ENCODE measurements at regions not wholly inside any gene's neighbourhood (a gene's known extent, or its start where the extent isn't known, plus 50 kb on each side); places are given as distances from the start of the nearest gene placed in this dataset.

DNA sequence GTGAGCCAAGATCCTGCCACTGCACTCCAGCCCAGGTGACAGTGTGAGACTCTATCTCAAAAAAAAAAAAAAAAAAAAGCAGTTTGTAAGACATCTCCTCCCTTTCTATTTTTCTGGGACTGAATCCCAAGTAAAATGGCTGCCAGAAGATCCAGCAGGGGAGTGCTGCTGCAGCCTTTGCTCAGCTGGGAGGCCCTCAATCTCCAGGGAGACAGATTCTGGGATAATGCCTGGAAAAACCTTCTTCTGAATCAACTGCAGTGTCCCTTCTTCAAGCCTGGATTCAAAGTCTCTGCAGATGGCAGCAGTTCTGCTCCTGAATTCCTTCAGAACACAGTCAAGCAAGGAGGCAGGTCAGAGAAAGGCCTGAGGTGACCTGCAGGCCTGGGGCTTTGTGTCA is 191.0 kb upstream of the NRIP1 start:
- DNase-seq, result no peak

DNA sequence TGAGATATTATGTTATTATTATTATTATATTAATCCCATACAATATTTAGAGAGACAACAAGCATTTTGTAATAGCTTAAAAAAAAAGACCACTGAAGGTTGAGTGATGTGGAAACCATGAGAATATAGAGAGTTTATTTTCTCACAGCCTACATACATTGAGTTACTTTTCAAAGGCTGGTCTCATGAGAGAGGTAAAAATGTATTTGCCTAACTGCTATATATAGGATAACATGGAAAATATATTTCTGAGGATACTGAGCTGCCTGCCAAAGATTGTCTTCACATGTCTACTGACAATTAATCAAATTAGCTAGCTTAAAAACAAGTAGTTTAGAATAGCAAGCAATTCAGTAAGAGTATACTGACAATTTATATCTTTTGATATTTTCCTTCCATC is 192.2 kb upstream of the NRIP1 start:
- in situ Hi-C loops (cut with HindIII; ENCODE audit: low pct_ligation_motif_present, low pct_unique_long_range_greater_than_20kb, low sequenced_read_pairs), result no loop called here
- DNase-seq, result no peak

More for the DNA sequence above, 191.0 kb upstream of the NRIP1 start:
- in situ Hi-C loops (cut with HindIII; ENCODE audit: low pct_ligation_motif_present, low pct_unique_long_range_greater_than_20kb, low sequenced_read_pairs), result no loop called here

DNA sequence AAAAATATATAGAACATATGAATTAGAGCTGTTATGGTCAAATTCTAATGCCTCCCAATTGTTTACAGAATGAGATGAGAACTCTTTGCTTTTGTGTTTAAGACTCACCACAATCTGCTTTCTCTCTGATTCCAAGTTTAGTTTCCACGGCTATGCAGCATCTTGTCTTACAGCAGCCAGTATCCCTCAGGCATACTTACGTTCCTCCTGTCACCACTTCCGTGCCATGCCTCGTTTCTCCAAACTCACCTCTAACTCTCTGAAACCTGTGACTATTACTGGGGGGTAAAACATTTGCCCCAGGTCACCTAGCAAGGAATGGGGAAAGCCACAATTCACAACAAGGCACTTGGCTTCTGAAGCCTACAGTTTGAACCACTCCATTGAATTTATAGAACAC is 192.8 kb upstream of the NRIP1 start:
- no peak for DNase-seq
- in situ Hi-C loops (cut with HindIII; ENCODE audit: low pct_ligation_motif_present, low pct_unique_long_range_greater_than_20kb, low sequenced_read_pairs), result no loop called here

DNA sequence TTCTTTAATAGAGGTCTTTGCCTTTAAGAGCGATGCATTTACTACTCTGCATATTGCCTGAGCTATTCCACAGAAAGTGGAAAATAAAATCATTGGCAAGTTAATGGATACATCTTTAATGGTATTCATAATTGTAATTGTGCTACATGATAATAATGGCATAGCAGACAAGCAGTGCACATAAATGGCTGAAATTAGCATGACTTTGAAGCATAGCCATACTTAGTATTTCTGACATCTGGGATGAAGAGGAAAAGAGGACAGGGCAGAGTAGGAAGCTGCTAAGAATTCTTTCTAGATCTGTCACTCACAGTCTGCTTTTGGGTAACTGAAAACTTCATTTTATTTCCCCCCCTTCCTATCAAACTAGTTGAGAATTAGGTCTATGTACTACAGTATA is 195.0 kb upstream of the NRIP1 start:
- in situ Hi-C loops (cut with HindIII; ENCODE audit: low pct_ligation_motif_present, low pct_unique_long_range_greater_than_20kb, low sequenced_read_pairs), result no loop called here
- no peak for DNase-seq

DNA sequence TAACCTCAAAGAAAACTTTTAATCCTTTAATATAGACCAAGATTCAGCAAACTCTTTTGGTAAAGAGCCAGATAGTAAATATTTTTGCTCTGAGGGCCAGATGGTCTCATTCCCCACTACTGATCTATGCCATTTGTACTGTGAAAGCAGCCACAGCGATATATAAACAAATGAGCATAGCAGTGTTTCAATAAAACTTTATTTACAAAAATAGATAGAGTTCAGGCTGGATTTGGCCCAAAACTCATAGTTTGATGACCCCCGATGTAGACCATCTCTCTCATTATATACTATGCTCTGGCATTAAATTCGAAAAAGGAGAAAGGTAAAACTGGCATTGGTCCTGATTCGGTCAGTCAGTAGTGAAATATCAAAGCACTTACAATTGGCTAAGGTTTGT is 195.8 kb upstream of the NRIP1 start:
- DNase-seq, result no peak
- in situ Hi-C loops (cut with HindIII; ENCODE audit: low pct_ligation_motif_present, low pct_unique_long_range_greater_than_20kb, low sequenced_read_pairs), result no loop called here

DNA sequence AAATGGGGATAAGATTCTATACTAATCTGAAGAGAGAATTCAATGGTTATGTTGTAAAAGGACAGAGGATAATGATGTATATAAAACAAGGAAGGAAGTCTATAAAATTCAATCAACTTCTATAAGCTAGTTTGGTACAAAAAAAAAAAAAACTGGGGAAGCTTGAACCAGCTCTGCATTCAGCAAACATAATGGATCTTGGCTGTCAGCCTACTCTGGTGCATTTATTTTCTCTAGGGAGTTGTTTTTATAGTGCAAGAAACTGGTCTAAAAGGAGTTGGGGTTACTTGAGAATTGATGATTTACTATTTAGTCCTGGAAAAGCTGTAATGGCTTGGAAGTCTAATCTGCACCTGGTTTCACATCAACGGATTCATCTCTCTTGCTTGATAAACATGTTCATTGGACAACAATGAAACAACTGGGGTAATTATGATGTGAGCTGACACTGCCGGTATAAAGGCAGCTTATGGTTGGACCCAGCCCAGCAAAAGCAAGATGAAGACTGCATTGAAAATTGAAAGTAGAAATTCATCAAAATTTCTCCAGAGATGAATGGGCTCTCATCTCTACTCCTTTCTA is 199.4 kb upstream of the NRIP1 start:
- no peak for DNase-seq
- in situ Hi-C loops (cut with HindIII; ENCODE audit: low pct_ligation_motif_present, low pct_unique_long_range_greater_than_20kb, low sequenced_read_pairs), result no loop called here

DNA sequence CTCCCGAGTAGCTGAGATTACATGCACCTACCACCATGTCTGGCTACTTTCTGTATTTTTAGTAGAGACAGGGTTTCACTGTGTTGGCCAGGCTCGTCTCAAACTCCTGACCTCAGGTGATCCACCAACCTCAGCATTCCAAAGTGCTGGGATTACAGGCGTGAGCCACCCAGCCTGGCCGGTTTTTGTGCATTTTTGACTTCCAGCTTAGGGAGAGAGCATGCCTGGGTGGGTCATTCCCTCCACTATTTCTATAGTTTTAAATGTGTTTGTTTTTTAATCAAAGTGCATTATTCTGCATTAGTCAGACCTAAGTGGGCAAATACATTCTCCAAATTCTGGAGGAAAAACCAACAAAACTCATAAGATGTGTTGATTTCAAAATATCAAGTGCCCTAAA is 207.4 kb upstream of the NRIP1 start:
- in situ Hi-C loops (cut with HindIII; ENCODE audit: low pct_ligation_motif_present, low pct_unique_long_range_greater_than_20kb, low sequenced_read_pairs), result no loop called here
- no peak for DNase-seq

DNA sequence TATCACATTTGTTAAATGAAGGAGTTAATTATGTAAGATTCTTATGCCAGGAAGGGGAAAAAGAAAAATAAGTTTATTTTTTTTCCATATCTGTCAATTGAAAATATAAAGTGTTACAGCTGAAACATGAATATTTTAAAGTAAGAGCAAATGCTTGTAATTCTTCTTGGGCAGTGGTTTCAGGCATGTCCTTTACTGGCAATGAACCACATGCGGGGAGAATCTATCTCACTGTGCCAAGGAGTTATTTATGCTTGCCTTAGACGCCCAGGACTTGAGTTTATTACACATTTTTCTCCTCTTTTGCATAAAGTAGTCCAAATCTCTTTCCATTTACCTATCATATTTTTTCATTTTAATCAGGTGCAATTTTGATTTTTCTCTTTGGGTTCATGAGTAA is 207.8 kb upstream of the NRIP1 start:
- in situ Hi-C loops (cut with HindIII; ENCODE audit: low pct_ligation_motif_present, low pct_unique_long_range_greater_than_20kb, low sequenced_read_pairs), result no loop called here
- no peak for DNase-seq

DNA sequence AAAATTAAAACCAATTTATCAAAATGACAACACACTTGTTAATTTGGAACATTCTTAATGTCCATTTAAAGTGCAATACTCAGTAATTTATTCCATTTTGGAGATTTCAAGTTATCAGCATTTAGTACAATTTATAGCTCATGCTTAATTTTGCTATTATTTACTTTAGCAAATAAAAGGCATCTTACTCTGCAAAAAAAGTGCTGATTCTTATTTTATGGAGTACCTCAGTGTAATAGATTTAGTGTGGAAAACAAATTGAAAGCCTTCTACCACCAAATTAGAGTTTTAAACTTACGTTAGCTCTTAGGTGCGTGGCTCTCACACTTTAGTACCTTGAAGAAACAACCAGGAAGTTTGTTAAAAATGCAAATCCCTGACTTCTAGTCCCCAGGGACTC is 208.4 kb upstream of the NRIP1 start:
- DNase-seq, result no peak
- in situ Hi-C loops (cut with HindIII; ENCODE audit: low pct_ligation_motif_present, low pct_unique_long_range_greater_than_20kb, low sequenced_read_pairs), result no loop called here

DNA sequence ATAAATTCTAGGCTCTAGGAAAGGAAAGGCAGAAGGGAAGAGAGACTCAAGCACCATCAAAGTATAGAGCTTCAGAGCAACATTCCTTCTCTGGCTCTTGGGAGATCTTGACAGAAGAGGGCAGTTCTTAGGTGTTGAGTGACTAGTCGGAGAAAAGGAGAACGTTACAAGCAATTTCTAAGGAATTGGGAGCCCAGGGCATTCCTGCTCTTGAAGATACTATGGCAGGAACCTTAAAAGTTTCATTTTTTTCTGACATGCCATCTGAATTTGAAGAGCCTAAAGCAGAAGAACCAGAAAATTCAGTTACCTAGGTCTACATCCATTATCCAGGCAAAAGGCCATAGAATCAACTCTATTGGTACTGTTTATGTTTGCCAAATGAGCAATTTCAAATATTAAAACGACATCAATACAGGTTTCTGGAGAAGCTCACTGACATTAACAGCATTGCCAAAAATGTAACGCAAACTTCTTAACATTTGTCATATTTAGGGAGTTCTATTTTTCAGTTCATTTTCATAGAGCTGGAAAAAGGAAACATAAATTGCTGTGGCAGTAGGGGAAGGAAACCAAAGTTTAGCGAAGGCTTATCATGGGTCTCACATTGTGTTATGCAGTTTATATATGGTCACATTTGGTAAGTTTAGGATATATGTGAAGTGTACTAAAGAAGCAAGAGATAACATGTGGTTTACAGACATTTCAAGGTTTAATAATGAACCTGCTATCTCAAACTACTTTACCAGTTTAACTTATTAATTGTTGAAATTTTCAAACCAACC is 210.1 kb upstream of the NRIP1 start:
- in situ Hi-C loops (cut with HindIII; ENCODE audit: low pct_ligation_motif_present, low pct_unique_long_range_greater_than_20kb, low sequenced_read_pairs), result no loop called here

DNA sequence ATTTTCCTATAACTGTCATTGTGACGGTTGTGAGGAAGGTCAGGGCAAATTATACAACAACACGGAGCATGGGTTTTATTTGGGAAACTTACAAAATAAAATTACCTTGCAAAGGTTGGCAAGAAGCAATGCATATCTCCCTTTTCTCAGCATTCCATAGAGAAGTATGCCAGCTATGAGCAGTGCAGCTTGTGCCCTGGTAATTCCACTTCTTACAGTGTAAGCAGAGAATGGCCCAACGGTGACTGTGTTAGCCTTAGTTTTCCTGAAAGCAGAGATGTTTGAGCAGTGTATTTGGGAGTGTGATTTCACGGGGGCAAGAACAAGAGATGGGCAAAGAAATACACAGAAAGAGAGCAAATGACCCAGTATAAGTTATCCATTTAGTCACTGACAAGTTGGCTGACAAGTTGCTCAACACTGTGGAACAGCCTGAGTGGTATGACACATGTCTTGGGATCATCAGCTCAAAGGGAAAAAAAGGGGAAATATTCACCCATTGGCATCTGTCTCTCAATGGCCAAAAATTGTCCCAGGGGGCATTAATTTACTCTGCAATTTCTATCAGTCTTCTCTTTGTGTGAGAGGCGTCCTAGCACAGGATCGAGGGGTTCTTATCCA is 210.9 kb upstream of the NRIP1 start:
- in situ Hi-C loops (cut with HindIII; ENCODE audit: low pct_ligation_motif_present, low pct_unique_long_range_greater_than_20kb, low sequenced_read_pairs), result no loop called here

More for the DNA sequence above, 210.1 kb upstream of the NRIP1 start:
- DNase-seq, result no peak

DNA sequence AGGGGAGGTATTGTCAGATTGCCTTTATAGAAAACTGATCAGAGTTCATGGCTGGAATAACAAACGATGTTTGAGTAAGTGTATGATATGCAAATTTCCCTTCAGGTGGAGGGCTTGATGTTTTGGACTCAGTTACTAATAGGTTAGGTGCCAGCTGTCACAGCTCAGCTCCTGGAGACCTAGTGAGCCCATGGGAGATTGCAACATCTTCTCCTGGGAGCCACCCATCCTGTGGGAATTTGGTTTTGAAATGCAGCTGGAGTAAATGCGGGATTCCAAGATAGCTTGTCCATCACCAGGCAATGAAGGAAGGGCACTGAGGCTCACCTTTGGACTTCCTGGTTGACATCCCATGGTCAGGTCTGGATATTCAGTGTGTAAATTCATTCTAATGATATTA is 211.4 kb upstream of the NRIP1 start:
- in situ Hi-C loops (cut with HindIII; ENCODE audit: low pct_ligation_motif_present, low pct_unique_long_range_greater_than_20kb, low sequenced_read_pairs), result no loop called here
- no peak for DNase-seq

More for the DNA sequence above, 210.9 kb upstream of the NRIP1 start:
- DNase-seq, result no peak

DNA sequence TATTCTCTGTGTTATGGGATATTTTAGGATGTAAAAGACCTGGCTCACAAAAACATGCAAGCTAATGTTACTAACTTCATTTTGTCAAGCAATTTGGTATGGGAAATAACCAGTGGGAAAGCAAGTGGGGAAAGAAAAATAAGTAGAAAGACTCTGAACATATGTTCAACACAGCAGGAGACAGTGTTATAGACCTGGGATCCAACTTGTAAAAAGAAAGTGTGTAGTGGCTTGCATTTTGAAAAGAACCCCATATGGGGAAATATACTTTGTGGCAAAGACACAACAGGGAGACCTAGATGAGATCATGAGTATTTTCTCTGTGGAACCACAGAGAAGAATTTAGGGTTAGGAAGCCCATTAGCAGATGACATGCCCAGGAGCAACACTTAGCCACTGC is 212.7 kb upstream of the NRIP1 start:
- in situ Hi-C loops (cut with HindIII; ENCODE audit: low pct_ligation_motif_present, low pct_unique_long_range_greater_than_20kb, low sequenced_read_pairs), result no loop called here
- DNase-seq, result no peak

DNA sequence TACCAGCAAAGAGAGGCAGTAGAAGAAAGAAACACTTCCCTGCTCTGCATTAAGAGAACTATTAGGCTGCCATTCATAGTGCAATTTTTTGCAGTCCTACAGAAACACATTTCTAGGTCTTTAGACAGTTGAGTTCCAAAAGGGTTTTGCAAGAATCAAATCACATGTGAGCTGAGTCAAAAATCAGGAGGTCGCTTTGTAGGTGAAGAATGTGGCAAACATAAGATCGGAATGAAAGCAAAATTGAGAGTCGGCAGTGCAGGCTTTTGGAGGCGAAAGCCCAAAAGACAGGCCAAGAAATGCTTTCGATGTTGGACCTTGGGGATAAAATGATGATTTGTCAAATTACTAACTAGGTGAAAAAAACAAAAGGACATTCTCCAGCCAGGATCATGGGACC is 213.5 kb upstream of the NRIP1 start:
- DNase-seq, result no peak
- in situ Hi-C loops (cut with HindIII; ENCODE audit: low pct_ligation_motif_present, low pct_unique_long_range_greater_than_20kb, low sequenced_read_pairs), result no loop called here

DNA sequence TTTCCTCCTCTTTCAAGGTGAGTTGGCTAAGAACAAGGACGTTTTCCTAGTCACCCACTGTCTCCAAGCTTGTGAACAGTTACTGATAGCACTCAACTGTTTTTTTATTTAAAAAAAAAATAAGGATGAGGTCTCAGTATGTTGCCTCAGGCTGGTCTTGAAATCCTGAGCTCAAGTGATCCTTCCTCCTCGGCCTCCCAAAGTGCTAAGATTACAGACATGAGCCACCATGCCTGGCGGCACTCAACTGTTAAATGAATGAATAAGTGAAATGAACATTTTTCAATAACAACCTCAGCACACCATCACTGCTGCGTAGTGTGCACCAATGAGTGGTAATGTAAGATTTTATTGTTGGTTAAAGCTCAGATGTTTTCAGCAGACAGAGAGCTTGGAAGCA is 214.1 kb upstream of the NRIP1 start:
- no peak for DNase-seq
- in situ Hi-C loops (cut with HindIII; ENCODE audit: low pct_ligation_motif_present, low pct_unique_long_range_greater_than_20kb, low sequenced_read_pairs), result no loop called here

DNA sequence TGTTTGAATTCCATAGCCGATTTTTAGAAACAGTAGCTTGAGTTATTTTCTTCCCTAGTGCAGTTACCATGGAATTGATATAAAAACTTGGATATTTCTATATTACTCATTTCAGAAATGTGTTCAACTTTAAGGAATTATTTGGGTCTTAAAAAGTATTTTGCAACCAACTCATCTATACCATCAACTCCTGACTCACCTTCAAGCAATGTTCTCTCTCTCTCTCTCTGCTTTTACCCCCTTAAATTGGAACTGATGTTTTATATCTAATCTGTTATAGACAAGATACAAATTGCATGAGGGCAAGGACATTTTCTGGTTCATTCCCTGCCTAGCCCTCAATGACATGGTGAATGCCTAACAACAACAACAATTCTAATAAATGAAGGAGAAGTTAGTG is 214.7 kb upstream of the NRIP1 start:
- in situ Hi-C loops (cut with HindIII; ENCODE audit: low pct_ligation_motif_present, low pct_unique_long_range_greater_than_20kb, low sequenced_read_pairs), result no loop called here
- no peak for DNase-seq

DNA sequence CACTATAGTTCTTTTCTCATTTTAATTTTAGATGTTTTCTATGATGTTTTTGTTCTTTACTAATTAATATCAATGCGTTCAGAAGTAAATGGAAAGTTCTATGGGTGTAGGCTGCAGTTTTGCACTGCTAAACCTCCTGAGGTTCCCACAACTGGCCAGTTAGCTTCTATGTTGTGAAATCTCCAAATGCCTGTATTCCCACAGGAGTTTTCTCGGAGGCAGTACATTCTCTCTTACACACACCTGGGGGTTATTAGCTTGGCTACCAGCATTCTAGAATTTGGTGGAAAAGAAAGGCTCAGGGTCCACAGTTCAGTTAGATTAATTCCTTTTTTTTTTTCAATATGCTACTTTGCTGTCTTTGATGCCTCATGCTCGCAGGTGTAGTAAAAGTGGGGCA is 216.9 kb upstream of the NRIP1 start:
- in situ Hi-C loops (cut with HindIII; ENCODE audit: low pct_ligation_motif_present, low pct_unique_long_range_greater_than_20kb, low sequenced_read_pairs), result no loop called here
- DNase-seq, result no peak

DNA sequence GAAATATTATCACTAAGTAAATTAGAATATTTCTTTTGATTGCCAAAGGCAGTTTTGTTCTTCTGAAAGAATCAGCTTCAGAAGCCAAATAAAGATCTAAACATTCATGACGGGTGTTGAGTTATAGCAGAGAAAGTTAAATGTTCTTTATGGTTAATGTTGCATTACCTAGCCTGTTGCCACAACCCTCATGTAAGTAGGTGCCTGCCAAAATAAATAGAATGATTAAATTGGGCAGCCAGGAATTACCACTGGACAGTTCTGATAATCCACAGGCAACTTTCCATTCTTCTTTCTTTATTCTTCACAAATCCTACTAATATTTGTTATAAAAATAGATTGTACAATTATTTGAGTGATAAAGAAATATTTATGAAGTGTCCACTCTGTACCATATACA is 217.9 kb upstream of the NRIP1 start:
- in situ Hi-C loops (cut with HindIII; ENCODE audit: low pct_ligation_motif_present, low pct_unique_long_range_greater_than_20kb, low sequenced_read_pairs), result no loop called here
- DNase-seq, result no peak

DNA sequence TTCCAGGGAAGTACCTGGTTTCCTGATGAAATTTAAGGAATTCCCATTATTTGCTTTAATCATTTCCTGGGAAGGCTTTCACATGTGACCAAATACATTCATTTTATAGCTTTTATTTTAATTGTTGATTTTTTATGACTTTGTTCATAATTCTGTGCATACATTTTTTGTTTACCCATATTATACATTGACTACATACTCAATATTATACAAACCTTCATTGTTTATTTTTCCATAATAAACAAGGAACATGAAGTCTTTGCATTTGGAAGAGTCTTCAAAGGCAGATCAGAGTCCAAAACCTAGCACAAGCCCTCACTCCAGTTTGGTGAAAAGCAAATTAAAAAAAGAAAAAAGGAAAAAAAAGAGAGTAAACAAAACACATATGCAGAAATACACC is 218.3 kb upstream of the NRIP1 start:
- DNase-seq, result no peak
- in situ Hi-C loops (cut with HindIII; ENCODE audit: low pct_ligation_motif_present, low pct_unique_long_range_greater_than_20kb, low sequenced_read_pairs), result no loop called here

DNA sequence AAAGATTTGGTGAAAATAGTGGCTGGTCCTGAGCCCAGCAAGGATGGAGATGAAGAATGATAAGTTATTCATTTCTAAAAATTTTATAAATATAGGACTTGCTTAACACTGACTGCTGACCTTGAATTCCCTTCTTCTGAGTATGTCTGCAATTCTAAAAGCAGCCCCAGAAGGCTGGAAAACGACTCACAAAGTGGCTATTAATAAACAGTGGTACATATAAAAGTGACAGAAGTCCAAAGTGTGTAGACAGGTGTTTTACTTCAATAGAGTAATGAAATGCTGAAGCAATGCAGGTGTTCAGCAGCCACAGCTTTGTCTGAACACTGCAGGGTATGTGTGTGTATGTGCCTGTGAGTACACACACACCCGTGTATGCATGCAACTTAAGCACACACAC is 219.0 kb upstream of the NRIP1 start:
- in situ Hi-C loops (cut with HindIII; ENCODE audit: low pct_ligation_motif_present, low pct_unique_long_range_greater_than_20kb, low sequenced_read_pairs), result no loop called here
- no peak for DNase-seq

Data from ACHN (cell line).